Karpas-422 (cell line): ENCODE measurements at regions not wholly inside any gene's neighbourhood (a gene's known extent, or its start where the extent isn't known, plus 50 kb on each side); places are given as distances from the start of the nearest gene placed in this dataset.
A peak's percentile ranks its signal among the peaks of the same experiment; 100 is the strongest.

Experiments
- DNase-seq: peaks from one replicate; pipeline ENCODE4 v3.0.0-alpha.2; 2015
- H2AFZ ChIP-seq: fragments of 200-600 bp; sonication (generic); 2 replicates; pipeline ENCODE4 v1.6.1; 2014; ENCODE audit warnings: antibody characterized with exemption, low read length, mixed read lengths
- H3K27ac ChIP-seq: fragments of 200-600 bp; sonication (generic); 2 replicates; pipeline ENCODE4 v1.5.1; 2014; ENCODE audit warnings: mild to moderate bottlenecking, low read length, moderate library complexity
- H3K27me3 ChIP-seq: fragments of 200-600 bp; sonication (generic); 2 replicates; pipeline ENCODE4 v1.6.1; 2014; ENCODE audit warnings: low read length, mixed read lengths
- H3K36me3 ChIP-seq: fragments of 200-600 bp; sonication (generic); 2 replicates; pipeline ENCODE4 v1.6.1; 2014; ENCODE audit warnings: low read length, mixed read lengths; ENCODE audit not compliant: insufficient read depth
- H3K4me1 ChIP-seq: fragments of 200-600 bp; sonication (generic); 2 replicates; pipeline ENCODE4 v1.6.1; 2014; ENCODE audit warnings: mild to moderate bottlenecking, low read length, mixed read lengths
- H3K4me2 ChIP-seq: fragments of 200-600 bp; sonication (generic); 2 replicates; pipeline ENCODE4 v1.6.1; 2014; ENCODE audit warnings: low read length, low read depth, mild to moderate bottlenecking; ENCODE audit not compliant: poor library complexity, severe bottlenecking
- H3K4me3 ChIP-seq: fragments of 200-600 bp; sonication (generic); 2 replicates; pipeline ENCODE4 v1.5.1; 2014; ENCODE audit warnings: mild to moderate bottlenecking, antibody characterized with exemption, low read length, mixed read lengths
- H3K79me2 ChIP-seq: fragments of 200-600 bp; sonication (generic); 2 replicates; pipeline ENCODE4 v1.6.1; 2014; ENCODE audit warnings: mild to moderate bottlenecking, low read length, mixed read lengths
- H3K9ac ChIP-seq: fragments of 200-600 bp; sonication (generic); 2 replicates; pipeline ENCODE4 v1.6.0; 2014; ENCODE audit warnings: low read length
- H3K9me2 ChIP-seq: fragments of 200-600 bp; sonication (generic), shearing (Covaris generic); replicated peaks from 2 replicates; pipeline ENCODE4 v1.6.0; 2014; ENCODE audit warnings: mild to moderate bottlenecking, low read length, moderate library complexity; ENCODE audit not compliant: insufficient read depth
- H3K9me3 ChIP-seq: fragments of 300-700, 200-600 bp; sonication (generic); 2 replicates; pipeline ENCODE4 v1.6.1; 2014; ENCODE audit warnings: low read length, mixed read lengths
- H4K20me1 ChIP-seq: fragments of 200-600 bp; sonication (generic); 2 replicates; pipeline ENCODE4 v1.6.1; 2014; ENCODE audit warnings: mild to moderate bottlenecking, antibody characterized with exemption, low read length, low read depth; ENCODE audit not compliant: insufficient read depth

GRCh38 chr7:124426621-124427020 lies 339.0 kb downstream of the GPR37 start:
- Histone ChIP-seq H3K4me1 (no peaks in the 10 kb centered on the region), H3K27ac (no peak overlapping the region), H2AFZ (no peak overlapping the region), H4K20me1 (no peaks in the 10 kb centered on the region), H3K9me2 (no peaks in the 10 kb centered on the region), H3K79me2 (no peaks in the 10 kb centered on the region), H3K9me3 (no peaks in the 10 kb centered on the region), H3K36me3 (no peaks in the 10 kb centered on the region), H3K4me3 (no peak overlapping the region), H3K4me2 (no peak overlapping the region), H3K9ac (no peak overlapping the region), H3K27me3 (no peaks in the 10 kb centered on the region)
- no peak for DNase-seq

- Histone ChIP-seq H3K4me2 (no peak overlapping the region), H3K9me3 (no peaks in the 10 kb centered on the region), H3K4me3 (no peak overlapping the region), H3K27ac (no peak overlapping the region), H4K20me1 (no peaks in the 10 kb centered on the region), H2AFZ (no peak overlapping the region), H3K4me1 (no peaks in the 10 kb centered on the region), H3K9ac (no peak overlapping the region), H3K79me2 (no peaks in the 10 kb centered on the region), H3K9me2 (peaks cover 3% of the 10 kb centered on the region; the same call in 1 of the 2 replicates), H3K27me3 (no peaks in the 10 kb centered on the region), H3K36me3 (no peaks in the 10 kb centered on the region)
- DNase-seq, result no peak
These were observed 341.7 kb downstream of the GPR37 start for GRCh38 chr7:124423863-124424262.

GRCh38 chr7:124422081-124422480 lies 343.5 kb downstream of the GPR37 start:
- no peak overlapping the region for H3K27ac ChIP-seq
- H2AFZ ChIP-seq, result no peak overlapping the region
- H3K9me3 ChIP-seq, result no peaks in the 10 kb centered on the region
- no peak overlapping the region for H3K4me3 ChIP-seq
- no peak for DNase-seq
- no peaks in the 10 kb centered on the region for H4K20me1 ChIP-seq
- no peaks in the 10 kb centered on the region for H3K27me3 ChIP-seq
- H3K4me2 ChIP-seq, result no peak overlapping the region
- H3K36me3 ChIP-seq, result no peaks in the 10 kb centered on the region
- H3K79me2 ChIP-seq, result no peaks in the 10 kb centered on the region
- H3K9ac ChIP-seq, result no peak overlapping the region
- H3K4me1 ChIP-seq, result no peaks in the 10 kb centered on the region
- H3K9me2 ChIP-seq, result peaks cover 3% of the 10 kb centered on the region; the same call in 1 of the 2 replicates

- H3K36me3 ChIP-seq, result no peaks in the 10 kb centered on the region
- H3K27ac ChIP-seq, result no peak overlapping the region
- H3K4me2 ChIP-seq, result no peak overlapping the region
- no peak overlapping the region for H3K9ac ChIP-seq
- H3K4me1 ChIP-seq, result no peaks in the 10 kb centered on the region
- H3K79me2 ChIP-seq, result no peaks in the 10 kb centered on the region
- H2AFZ ChIP-seq, result no peak overlapping the region
- H4K20me1 ChIP-seq, result no peaks in the 10 kb centered on the region
- no peaks in the 10 kb centered on the region for H3K27me3 ChIP-seq
- no peak for DNase-seq
- H3K4me3 ChIP-seq, result no peak overlapping the region
- H3K9me3 ChIP-seq, result no peaks in the 10 kb centered on the region
- H3K9me2 ChIP-seq, result peaks cover 3% of the 10 kb centered on the region; the same call in 1 of the 2 replicates
These were observed 345.2 kb downstream of the GPR37 start for GRCh38 chr7:124420367-124420766.

- Histone ChIP-seq H3K27ac (no peak overlapping the region), H3K79me2 (no peaks in the 10 kb centered on the region), H3K36me3 (no peaks in the 10 kb centered on the region), H4K20me1 (no peaks in the 10 kb centered on the region), H2AFZ (no peak overlapping the region), H3K4me3 (no peak overlapping the region), H3K9me2 (no peaks in the 10 kb centered on the region; the same call in 1 of the 2 replicates), H3K4me1 (peaks cover 48% of the 10 kb centered on the region), H3K27me3 (no peaks in the 10 kb centered on the region), H3K9me3 (no peaks in the 10 kb centered on the region), H3K9ac (no peak overlapping the region), H3K4me2 (peak overlapping the region; percentile 28)
- DNase-seq, result no peak
These were observed 352.6 kb downstream of the GPR37 start for GRCh38 chr7:124413029-124413428.

- Histone ChIP-seq H3K27ac (no peak overlapping the region), H4K20me1 (no peaks in the 10 kb centered on the region), H3K4me1 (peaks cover 48% of the 10 kb centered on the region), H3K4me2 (peak overlapping the region; percentile 28), H3K36me3 (no peaks in the 10 kb centered on the region), H3K79me2 (no peaks in the 10 kb centered on the region), H3K9me3 (no peaks in the 10 kb centered on the region), H3K4me3 (peak overlapping the region; percentile 12; the same call in 1 of the 2 replicates), H3K9me2 (no peaks in the 10 kb centered on the region; the same call in 1 of the 2 replicates), H2AFZ (no peak overlapping the region), H3K27me3 (no peaks in the 10 kb centered on the region), H3K9ac (no peak overlapping the region)
- no peak for DNase-seq
These were observed 353.1 kb downstream of the GPR37 start for GRCh38 chr7:124412531-124412930.

GRCh38 chr7:124411796-124412195 lies 353.8 kb downstream of the GPR37 start:
- Histone ChIP-seq H4K20me1 (no peaks in the 10 kb centered on the region), H3K27ac (peak overlapping the region; percentile 60; the same call in 1 of the 2 replicates), H3K36me3 (no peaks in the 10 kb centered on the region), H3K4me1 (peaks cover 48% of the 10 kb centered on the region), H3K9me2 (no peaks in the 10 kb centered on the region; the same call in 1 of the 2 replicates), H3K79me2 (no peaks in the 10 kb centered on the region), H3K4me3 (peak overlapping the region; percentile 12; the same call in 1 of the 2 replicates), H3K9me3 (no peaks in the 10 kb centered on the region), H2AFZ (no peak overlapping the region), H3K4me2 (peak overlapping the region; percentile 28), H3K27me3 (no peaks in the 10 kb centered on the region), H3K9ac (peak overlapping the region; percentile 1; the same call in 1 of the 2 replicates)
- peak; percentile 70 for DNase-seq

- H3K27me3 ChIP-seq, result no peaks in the 10 kb centered on the region
- no peak overlapping the region for H3K4me3 ChIP-seq
- no peaks in the 10 kb centered on the region for H3K9me3 ChIP-seq
- no peak overlapping the region for H2AFZ ChIP-seq
- DNase-seq, result no peak
- no peaks in the 10 kb centered on the region for H3K79me2 ChIP-seq
- H3K4me2 ChIP-seq, result no peak overlapping the region
- H3K36me3 ChIP-seq, result no peaks in the 10 kb centered on the region
- no peak overlapping the region for H3K27ac ChIP-seq
- H3K9me2 ChIP-seq, result 0 out of 2 replicates have a peak, but pooled peaks cover 4% of the 10 kb centered on the region
- no peaks in the 10 kb centered on the region for H3K4me1 ChIP-seq
- no peak overlapping the region for H3K9ac ChIP-seq
- H4K20me1 ChIP-seq, result no peaks in the 10 kb centered on the region
These were observed 362.0 kb downstream of the GPR37 start for GRCh38 chr7:124403587-124403986.
